GM12892 (cell line): ENCODE measurements at regions not wholly inside any gene's neighbourhood (a gene's known extent, or its start where the extent isn't known, plus 50 kb on each side); places are given as distances from the start of the nearest gene placed in this dataset.

Experiments
- POLR2A ChIP-seq: IDR thresholded peaks from 2 replicates; pipeline ENCODE4 v1.6.1; 2011; ENCODE audit warnings: low read depth, low read length, control low read depth
- POLR2AphosphoS5 ChIP-seq: IDR thresholded peaks from 2 replicates; pipeline ENCODE4 v1.6.1; 2011; ENCODE audit warnings: low read depth, low read length, control low read depth

GRCh38 chr2:157160111-157160510 lies 97.4 kb upstream of the GALNT5 start:
- TF ChIP-seq POLR2AphosphoS5 = no peak
- TF ChIP-seq POLR2A = no peak
